CD4-positive, alpha-beta memory T cell (primary cell): ENCODE measurements at regions not wholly inside any gene's neighbourhood (a gene's known extent, or its start where the extent isn't known, plus 50 kb on each side); places are given as distances from the start of the nearest gene placed in this dataset.

Experiments
- CTCF ChIA-PET: fragments of 350-600 bp; sonication (Branson Sonifier 250); formaldehyde crosslinking; loops from one replicate; lab custom pipeline; 2021; ENCODE audit warnings: inconsistent platforms; ENCODE audit not compliant: partially characterized antibody; lab: Charles Lee
- POLR2A ChIA-PET: fragments of 350-600 bp; sonication (Branson Sonifier 250); formaldehyde crosslinking; loops from one replicate; lab custom pipeline; 2021; ENCODE audit not compliant: partially characterized antibody; lab: Charles Lee
- DNase-seq, 5 donors: peaks; one replicate each; pipeline versions ENCODE4 v3.0.0 to v3.0.0-alpha.2; 2020 to 2022; ENCODE audit warnings: mixed read lengths in 1 of 5
- H3K27ac ChIP-seq: one replicate; pipeline ENCODE4 v1.7.0; 2013; ENCODE audit warnings: low read depth, low read length
- H3K27me3 ChIP-seq: 2 replicates; pipeline ENCODE4 v1.7.0; 2013; ENCODE audit warnings: mild to moderate bottlenecking, low read length, moderate library complexity; ENCODE audit not compliant: insufficient read depth
- H3K36me3 ChIP-seq: 2 replicates; pipeline ENCODE4 v1.7.0; 2013; ENCODE audit warnings: mild to moderate bottlenecking, low read length, moderate library complexity; ENCODE audit not compliant: insufficient read depth
- H3K4me1 ChIP-seq: 2 replicates; pipeline ENCODE4 v1.7.0; 2013; ENCODE audit warnings: mild to moderate bottlenecking, low read length, moderate library complexity; ENCODE audit not compliant: insufficient read depth
- H3K4me3 ChIP-seq, 2 donors: one replicate each; pipeline ENCODE4 v1.7.0; 2013; ENCODE audit warnings: low read length in 2 of 2, mild to moderate bottlenecking in 1 of 2
- H3K9me3 ChIP-seq, 2 donors: one replicate each; pipeline ENCODE4 v1.7.0; 2013; ENCODE audit warnings: low read length in 2 of 2, control low read depth in 1 of 2; ENCODE audit not compliant: control insufficient read depth in 1 of 2
- H3K27ac Mint-ChIP-seq, 7 donors: one replicate each; pipeline ENCODE4 v1.8.0; 2020 to 2021; ENCODE audit warnings: mixed read lengths in 7 of 7, mild to moderate bottlenecking in 6 of 7, inconsistent platforms in 3 of 7, moderate library complexity in 3 of 7
- H3K27me3 Mint-ChIP-seq, 2 donors: one replicate each; pipeline ENCODE4 v1.8.0; 2020 to 2021; ENCODE audit warnings: mixed read lengths in 2 of 2
- H3K36me3 Mint-ChIP-seq, 2 donors: one replicate each; pipeline ENCODE4 v1.8.0; 2020 to 2021; ENCODE audit warnings: mixed read lengths in 2 of 2, inconsistent platforms in 1 of 2, mild to moderate bottlenecking in 1 of 2
- H3K4me1 Mint-ChIP-seq, 4 donors: one replicate each; pipeline ENCODE4 v1.8.0; 2020 to 2021; ENCODE audit warnings: mixed read lengths in 4 of 4, mild to moderate bottlenecking in 1 of 4
- H3K4me3 Mint-ChIP-seq, 8 donors: one replicate each; pipeline ENCODE4 v1.8.0; 2020 to 2021; ENCODE audit warnings: mixed read lengths in 8 of 8, mild to moderate bottlenecking in 7 of 8, moderate library complexity in 6 of 8, inconsistent platforms in 3 of 8
- H3K9me3 Mint-ChIP-seq, 8 donors: one replicate each; pipeline ENCODE4 v1.8.0; 2020 to 2021; ENCODE audit warnings: mixed read lengths in 8 of 8, mild to moderate bottlenecking in 5 of 8, inconsistent platforms in 3 of 8, moderate library complexity in 1 of 8
- intact Hi-C: fragments of 100-400 bp; cut with micrococcal nuclease; formaldehyde crosslinking; loops from one replicate; pipeline ENCODE4 v1.15.1; 2023

DNA sequence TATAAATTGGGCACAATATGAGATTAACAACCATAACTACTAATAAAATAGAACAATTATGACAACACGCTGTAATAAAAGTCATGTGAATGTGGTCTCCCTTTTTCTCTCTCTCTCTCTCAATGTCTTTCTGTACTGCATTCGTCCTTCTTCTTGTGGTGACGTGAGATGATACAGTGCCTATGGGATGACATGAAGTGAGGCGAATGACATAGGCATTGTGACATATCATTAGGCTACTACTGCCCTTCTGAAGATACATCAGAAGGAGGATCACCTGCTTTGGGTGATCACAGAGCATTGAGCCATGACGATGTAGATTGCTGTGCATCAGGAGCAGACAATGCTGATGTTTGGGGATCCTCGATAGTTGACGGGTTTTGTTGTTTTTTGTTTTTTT lies 171.6 kb downstream of the HERPUD2 start:
- CTCF ChIA-PET, result no interaction called here
- intact Hi-C loops, result loop anchor here (5.0 kb wide), 2 partner anchors 451 to 1201 kb away; no protein-coding TSS in a partner anchor
- no peak overlapping the region for H3K27ac Mint-ChIP-seq

DNA sequence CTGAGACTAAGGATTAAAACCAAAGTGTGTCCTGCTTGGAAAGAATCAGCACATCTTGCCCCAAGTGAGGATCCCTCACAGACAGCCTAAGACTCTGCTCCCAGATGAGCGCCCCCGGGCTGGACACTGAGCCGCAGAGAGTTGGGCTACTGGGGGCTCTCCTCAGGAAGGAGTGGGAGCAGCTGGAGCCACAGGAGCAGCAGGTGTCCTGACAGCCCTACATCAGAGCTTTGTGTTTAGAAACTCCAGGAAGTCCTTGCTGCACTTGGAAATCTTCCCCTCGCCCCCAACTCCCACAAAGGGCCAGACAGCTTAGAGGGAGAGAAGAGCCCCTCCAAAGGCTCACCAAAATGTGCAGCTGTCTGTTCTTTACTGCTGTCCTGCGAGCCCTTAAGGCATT lies 172.2 kb downstream of the HERPUD2 start:
- intact Hi-C loops, result loop anchor here (5.0 kb wide), 2 partner anchors 450 to 1200 kb away; no protein-coding TSS in a partner anchor
- H3K4me1 Mint-ChIP-seq, result peaks cover 0 to 4% (median 4%) of the 10 kb centered on the region in 4 donors
- no peak for DNase-seq
- no peak overlapping the region for H3K27ac ChIP-seq
- no peak overlapping the region for H3K4me3 ChIP-seq
- H3K36me3 ChIP-seq, result no peaks in the 10 kb centered on the region
- no peak overlapping the region for H3K27ac Mint-ChIP-seq
- no peak overlapping the region for H3K4me3 Mint-ChIP-seq
- CTCF ChIA-PET, result no interaction called here
- no peaks in the 10 kb centered on the region for H3K9me3 Mint-ChIP-seq
- H3K9me3 ChIP-seq, result no peaks in the 10 kb centered on the region
- H3K4me1 ChIP-seq, result no peaks in the 10 kb centered on the region
- POLR2A ChIA-PET, result no interaction called here
- no peaks in the 10 kb centered on the region for H3K27me3 ChIP-seq
- H3K27me3 Mint-ChIP-seq, result peaks cover 7 to 10% of the 10 kb centered on the region in 2 donors
- H3K36me3 Mint-ChIP-seq, result no peaks in the 10 kb centered on the region

More for the DNA sequence above, 171.6 kb downstream of the HERPUD2 start:
- no peak overlapping the region for H3K4me3 ChIP-seq
- H3K9me3 ChIP-seq, result no peaks in the 10 kb centered on the region
- peaks cover 0 to 4% (median 4%) of the 10 kb centered on the region in 4 donors for H3K4me1 Mint-ChIP-seq
- DNase-seq, result no peak
- H3K36me3 ChIP-seq, result no peaks in the 10 kb centered on the region
- POLR2A ChIA-PET, result no interaction called here
- peaks cover 10 to 13% of the 10 kb centered on the region in 2 donors for H3K27me3 Mint-ChIP-seq
- H3K27me3 ChIP-seq, result no peaks in the 10 kb centered on the region
- no peak overlapping the region for H3K4me3 Mint-ChIP-seq
- H3K9me3 Mint-ChIP-seq, result no peaks in the 10 kb centered on the region
- no peaks in the 10 kb centered on the region for H3K4me1 ChIP-seq
- no peaks in the 10 kb centered on the region for H3K36me3 Mint-ChIP-seq
- no peak overlapping the region for H3K27ac ChIP-seq

DNA sequence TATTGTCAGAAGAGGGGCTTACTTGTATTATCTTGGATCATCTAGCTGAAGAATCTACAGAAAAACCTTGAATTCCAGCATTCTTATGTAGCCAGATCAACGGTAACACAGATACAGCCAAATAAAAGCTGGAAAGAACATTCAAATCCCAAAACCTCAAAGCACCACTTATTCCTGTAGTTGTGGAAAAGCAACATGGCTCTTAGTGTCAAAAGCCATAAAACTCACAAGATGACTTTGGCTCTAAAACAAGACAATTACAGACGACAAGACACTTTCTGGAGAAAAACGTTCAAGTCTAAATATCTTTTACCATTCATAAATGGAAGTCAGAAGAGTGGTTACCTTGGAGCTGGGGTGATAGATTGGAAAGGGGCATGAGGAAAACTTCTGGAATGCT lies 173.0 kb downstream of the HERPUD2 start:
- Mint-ChIP-seq H3K9me3 (no peaks in the 10 kb centered on the region), H3K27ac (no peak overlapping the region), H3K36me3 (no peaks in the 10 kb centered on the region), H3K4me1 (peaks cover 0 to 4% (median 4%) of the 10 kb centered on the region in 4 donors), H3K4me3 (no peak overlapping the region), H3K27me3 (peaks cover 7 to 10% of the 10 kb centered on the region in 2 donors)
- Histone ChIP-seq H3K4me1 (no peaks in the 10 kb centered on the region), H3K36me3 (no peaks in the 10 kb centered on the region), H3K27ac (no peak overlapping the region), H3K4me3 (no peak overlapping the region), H3K27me3 (no peaks in the 10 kb centered on the region), H3K9me3 (no peaks in the 10 kb centered on the region)
- no peak for DNase-seq
- ChIA-PET POLR2A (no interaction called here), CTCF (no interaction called here)
- intact Hi-C loops, result loop anchor here (2.0 to 5.0 kb wide), 3 partner anchors 450 to 1200 kb away; no protein-coding TSS in a partner anchor

GRCh38 chr7:35520810-35521625 lies 173.9 kb downstream of the HERPUD2 start:
- POLR2A ChIA-PET, result no interaction called here
- H3K9me3 Mint-ChIP-seq, result no peaks in the 10 kb centered on the region

DNA sequence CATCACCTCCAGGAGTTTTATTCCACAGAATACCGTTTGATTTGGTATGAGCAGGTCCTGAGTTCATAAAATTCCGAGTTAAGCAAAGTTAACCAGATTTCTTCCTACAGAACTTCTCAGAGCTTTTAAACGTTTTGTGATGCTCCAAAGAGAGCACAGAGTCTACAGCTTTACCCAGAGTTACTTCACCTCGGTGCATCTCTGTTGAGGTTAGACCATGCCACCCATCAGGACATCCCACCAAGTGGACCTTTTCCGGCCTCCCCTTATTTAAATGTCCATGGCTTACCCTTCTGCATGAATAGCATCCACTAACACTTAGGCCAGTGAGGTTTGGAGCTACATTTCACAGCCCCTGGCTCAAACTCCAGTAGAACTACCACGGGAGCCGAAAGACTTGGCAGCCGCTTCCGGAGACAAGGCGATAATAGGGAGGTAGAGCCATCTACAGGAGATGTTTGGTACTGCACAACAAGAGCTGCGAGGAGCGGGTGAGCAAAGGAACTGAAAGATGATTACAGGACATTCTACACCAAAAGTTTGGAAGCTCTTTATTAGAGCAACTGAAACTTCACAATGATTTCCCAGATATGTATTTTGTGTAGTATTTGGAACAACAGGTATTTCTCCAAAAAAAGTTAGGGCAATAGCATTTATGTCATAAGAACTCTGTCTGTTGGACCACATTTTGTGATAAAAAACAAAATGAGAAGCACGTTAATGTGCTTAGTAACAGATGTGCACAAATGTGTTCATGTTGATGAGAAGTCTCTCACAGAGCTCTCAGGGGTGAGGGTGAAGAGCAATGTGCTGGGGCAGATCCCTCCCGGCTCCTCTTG lies 174.7 kb downstream of the HERPUD2 start:
- Mint-ChIP-seq H3K27ac (peak overlapping the region in 1 of 7 donors; percentile 0), H3K9me3 (no peaks in the 10 kb centered on the region), H3K4me1 (peaks cover 0 to 4% (median 4%) of the 10 kb centered on the region in 4 donors), H3K36me3 (no peaks in the 10 kb centered on the region), H3K27me3 (peaks cover 3 to 10% of the 10 kb centered on the region in 2 donors), H3K4me3 (peak overlapping the region in 1 of 8 donors; percentile 40)
- intact Hi-C loops, result loop anchor here (2.0 to 5.0 kb wide), 3 partner anchors 448 to 1198 kb away; no protein-coding TSS in a partner anchor
- POLR2A ChIA-PET, result no interaction called here
- no peak overlapping the region for H3K27ac ChIP-seq
- no peaks in the 10 kb centered on the region for H3K4me1 ChIP-seq
- no peaks in the 10 kb centered on the region for H3K27me3 ChIP-seq
- DNase-seq, result peak; percentile 36 to 50 (median 48)
- CTCF ChIA-PET, result interaction anchor here (0.7 to 1.8 kb wide), 16 partner anchors 9 to 1199 kb away, joined by 3 to 12 read pairs (median 4); no protein-coding TSS in a partner anchor
- no peak overlapping the region for H3K4me3 ChIP-seq
- H3K9me3 ChIP-seq, result no peaks in the 10 kb centered on the region
- H3K36me3 ChIP-seq, result no peaks in the 10 kb centered on the region

More at GRCh38 chr7:35520810-35521625, 173.9 kb downstream of the HERPUD2 start:
- no peak overlapping the region for H3K4me3 ChIP-seq
- intact Hi-C loops, result loop anchor here (2.0 to 5.0 kb wide), 3 partner anchors 449 to 1199 kb away; no protein-coding TSS in a partner anchor
- Mint-ChIP-seq H3K4me1 (peaks cover 0 to 4% (median 4%) of the 10 kb centered on the region in 4 donors), H3K4me3 (no peak overlapping the region), H3K27me3 (peaks cover 3 to 10% of the 10 kb centered on the region in 2 donors), H3K27ac (no peak overlapping the region), H3K36me3 (no peaks in the 10 kb centered on the region)
- H3K27ac ChIP-seq, result no peak overlapping the region
- no peaks in the 10 kb centered on the region for H3K36me3 ChIP-seq
- H3K27me3 ChIP-seq, result no peaks in the 10 kb centered on the region
- CTCF ChIA-PET, result interaction anchor here (0.7 to 1.8 kb wide), 14 partner anchors 8 to 1200 kb away, joined by 3 to 12 read pairs (median 4); no protein-coding TSS in a partner anchor
- H3K4me1 ChIP-seq, result no peaks in the 10 kb centered on the region
- no peak for DNase-seq
- no peaks in the 10 kb centered on the region for H3K9me3 ChIP-seq

DNA sequence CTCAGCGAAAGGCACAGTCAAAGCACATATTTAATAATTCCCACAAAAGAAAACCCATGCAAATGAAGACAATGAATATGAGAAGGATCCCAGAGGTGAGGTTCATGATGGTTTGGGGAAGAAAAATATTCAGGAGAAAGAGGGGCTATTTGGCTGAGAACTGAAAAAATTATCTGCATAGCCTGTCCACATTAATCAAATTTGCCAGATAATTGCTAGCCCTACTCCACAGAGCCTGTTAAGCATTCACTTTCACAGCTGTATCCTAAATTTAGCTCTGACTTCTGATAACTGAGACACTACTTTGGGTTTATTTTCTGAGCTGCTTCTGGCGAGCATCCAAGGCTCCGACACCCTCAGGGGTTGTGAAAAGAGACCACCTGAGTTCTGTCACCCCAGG lies 176.2 kb downstream of the HERPUD2 start:
- Histone ChIP-seq H3K9me3 (no peaks in the 10 kb centered on the region), H3K4me1 (no peaks in the 10 kb centered on the region), H3K27me3 (no peaks in the 10 kb centered on the region), H3K36me3 (no peaks in the 10 kb centered on the region), H3K27ac (no peak overlapping the region), H3K4me3 (no peak overlapping the region)
- peaks cover 3 to 7% of the 10 kb centered on the region in 2 donors for H3K27me3 Mint-ChIP-seq
- H3K36me3 Mint-ChIP-seq, result no peaks in the 10 kb centered on the region
- no peak overlapping the region for H3K4me3 Mint-ChIP-seq
- DNase-seq, result no peak
- ChIA-PET POLR2A (no interaction called here), CTCF (interaction anchor here (0.9 kb wide), 1 partner anchor 13 kb away, joined by 3 read pairs; no protein-coding TSS in a partner anchor)
- H3K27ac Mint-ChIP-seq, result no peak overlapping the region
- H3K4me1 Mint-ChIP-seq, result peaks cover 0 to 4% (median 4%) of the 10 kb centered on the region in 4 donors
- intact Hi-C loops, result no loop called here
- H3K9me3 Mint-ChIP-seq, result no peaks in the 10 kb centered on the region
